ENCODE measurements at regions not wholly inside any gene's neighbourhood (a gene's known extent, or its start where the extent isn't known, plus 50 kb on each side); places are given as distances from the start of the nearest gene placed in this dataset.

DNA sequence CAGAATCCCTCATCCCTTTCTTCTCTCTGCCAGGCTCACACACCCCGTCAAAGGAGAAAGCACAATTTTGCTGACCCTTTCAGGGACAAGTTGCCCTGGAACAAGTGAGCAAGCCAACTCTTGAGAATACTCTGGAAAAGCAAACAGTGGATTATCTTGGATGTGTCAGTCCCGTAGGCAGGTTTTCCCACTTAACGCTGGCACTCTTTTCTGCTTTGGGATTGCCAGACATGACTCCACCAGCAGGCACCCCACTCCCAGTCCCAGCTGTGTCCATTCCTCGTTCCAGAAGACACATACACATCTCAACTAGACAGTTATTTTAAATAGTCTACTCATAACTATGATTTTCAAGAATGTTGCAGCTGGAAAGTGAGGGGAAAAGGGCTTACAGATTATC lies 145.5 kb upstream of the CDKN3 start:
- TF ChIP-seq, protein P1, sequence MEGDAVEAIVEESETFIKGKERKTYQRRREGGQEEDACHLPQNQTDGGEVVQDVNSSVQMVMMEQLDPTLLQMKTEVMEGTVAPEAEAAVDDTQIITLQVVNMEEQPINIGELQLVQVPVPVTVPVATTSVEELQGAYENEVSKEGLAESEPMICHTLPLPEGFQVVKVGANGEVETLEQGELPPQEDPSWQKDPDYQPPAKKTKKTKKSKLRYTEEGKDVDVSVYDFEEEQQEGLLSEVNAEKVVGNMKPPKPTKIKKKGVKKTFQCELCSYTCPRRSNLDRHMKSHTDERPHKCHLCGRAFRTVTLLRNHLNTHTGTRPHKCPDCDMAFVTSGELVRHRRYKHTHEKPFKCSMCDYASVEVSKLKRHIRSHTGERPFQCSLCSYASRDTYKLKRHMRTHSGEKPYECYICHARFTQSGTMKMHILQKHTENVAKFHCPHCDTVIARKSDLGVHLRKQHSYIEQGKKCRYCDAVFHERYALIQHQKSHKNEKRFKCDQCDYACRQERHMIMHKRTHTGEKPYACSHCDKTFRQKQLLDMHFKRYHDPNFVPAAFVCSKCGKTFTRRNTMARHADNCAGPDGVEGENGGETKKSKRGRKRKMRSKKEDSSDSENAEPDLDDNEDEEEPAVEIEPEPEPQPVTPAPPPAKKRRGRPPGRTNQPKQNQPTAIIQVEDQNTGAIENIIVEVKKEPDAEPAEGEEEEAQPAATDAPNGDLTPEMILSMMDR (IDR thresholded peaks at IDR 0.05) = no peak

DNA sequence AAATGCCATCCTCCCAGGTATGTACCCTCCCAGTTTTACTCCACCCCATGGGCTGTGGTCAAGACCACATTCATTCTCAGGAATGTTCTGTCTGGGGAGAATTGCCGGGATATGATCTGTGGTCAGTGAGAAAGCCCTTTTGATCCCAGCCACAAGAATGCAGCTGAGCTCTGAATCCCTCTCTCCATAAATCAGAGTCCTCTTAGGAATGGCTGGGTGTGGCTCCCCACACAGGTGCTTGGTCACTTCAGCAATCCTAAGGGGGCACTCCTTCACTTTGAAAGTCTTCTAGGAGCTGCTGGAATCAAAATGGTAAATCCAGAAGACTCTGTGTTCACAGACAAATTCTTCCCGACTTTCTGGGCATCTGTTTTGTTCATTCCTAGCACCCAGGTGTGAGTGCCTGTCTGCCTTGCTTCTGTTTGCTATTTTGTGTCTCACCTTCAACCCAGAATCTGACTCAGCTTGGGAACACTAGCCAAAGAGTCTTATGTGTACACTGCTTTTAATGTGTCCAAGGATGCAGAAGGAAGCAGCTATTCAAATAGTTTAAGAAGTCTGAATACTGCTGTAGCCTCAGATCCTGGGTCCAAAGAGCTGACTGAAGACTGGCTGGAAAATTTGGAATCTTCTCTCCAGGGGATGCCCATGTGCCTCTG lies 144.6 kb upstream of the CDKN3 start:
- TF ChIP-seq, protein P1 (IDR thresholded peaks at IDR 0.05) = no peak

DNA sequence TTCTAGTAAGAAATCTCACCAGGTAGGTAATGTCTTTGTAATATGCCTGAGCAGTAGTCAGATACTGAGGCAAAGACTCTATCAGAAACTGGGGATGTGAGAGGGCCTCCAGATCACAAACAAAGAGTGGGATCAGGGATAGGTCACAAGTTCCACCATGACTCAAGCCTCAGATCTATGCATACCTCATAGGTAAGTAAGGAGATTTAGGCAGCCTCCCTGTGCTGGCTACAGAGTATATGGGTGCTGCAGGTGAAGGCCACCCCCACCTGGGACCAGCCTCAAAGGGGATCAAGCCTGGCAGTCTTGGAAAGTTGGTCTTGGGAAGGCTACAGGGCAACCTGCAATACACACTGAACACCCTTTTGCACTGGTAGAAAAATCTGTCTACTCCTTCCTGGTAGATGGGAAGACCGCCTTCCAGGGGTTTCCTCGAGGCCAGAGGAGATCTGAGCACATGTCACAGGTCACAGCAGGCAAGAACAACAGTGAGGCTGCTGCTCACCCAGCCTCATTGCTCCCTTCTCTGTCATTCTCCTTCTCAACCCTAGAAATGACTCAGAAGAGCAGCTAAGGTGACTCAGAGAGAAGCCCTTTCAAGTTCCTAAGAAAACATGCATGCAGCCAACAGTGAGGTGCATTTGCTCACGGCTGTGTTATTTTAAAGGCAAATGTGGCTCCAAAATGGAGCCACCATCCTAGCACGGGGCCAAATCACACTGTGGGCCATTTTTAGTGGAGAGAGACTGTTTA lies 143.4 kb upstream of the CDKN3 start:
- TF ChIP-seq, protein P1 (IDR thresholded peaks at IDR 0.05) = no peak

DNA sequence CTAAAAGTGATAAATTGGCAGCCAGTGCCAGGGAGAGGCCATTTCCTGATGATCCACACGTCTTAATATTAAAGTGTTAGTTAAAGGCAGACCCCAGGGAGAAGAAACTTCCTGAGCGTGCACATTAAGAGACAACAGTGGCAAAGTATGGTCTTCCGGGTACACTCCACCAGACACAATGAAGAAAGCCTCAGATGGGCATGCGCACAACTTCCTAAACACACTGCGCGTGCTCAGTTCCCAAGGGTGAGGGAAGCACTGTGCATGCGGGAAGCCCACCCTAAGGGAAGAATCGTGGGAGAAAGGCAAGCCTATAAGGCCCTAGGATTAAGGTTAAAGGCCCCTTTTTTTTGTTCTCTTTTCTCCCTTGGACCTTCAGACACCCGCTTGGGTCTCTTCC lies 140.7 kb upstream of the CDKN3 start:
- TF ChIP-seq, protein P1 (IDR thresholded peaks at IDR 0.05) = no peak

DNA sequence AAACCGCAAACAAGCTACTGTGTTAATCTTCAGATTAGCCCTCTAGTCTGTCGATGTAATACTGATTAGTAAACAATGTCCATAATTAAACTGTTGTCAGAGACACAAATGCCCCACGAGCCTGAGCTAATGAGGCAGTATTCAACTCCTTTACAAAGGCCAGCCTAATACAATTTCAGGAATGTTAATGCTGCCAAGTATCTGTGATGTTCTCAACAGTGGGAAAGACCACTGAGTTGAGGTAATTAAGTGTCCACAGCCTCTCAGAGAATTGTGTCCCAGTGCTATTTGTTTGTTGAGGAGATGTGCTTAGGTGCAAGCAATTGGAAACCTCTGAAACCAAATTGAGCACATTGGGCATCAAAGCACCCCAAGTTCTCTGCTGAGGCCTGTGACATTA lies 139.4 kb upstream of the CDKN3 start:
- TF ChIP-seq, protein P1 (IDR thresholded peaks at IDR 0.05) = no peak

DNA sequence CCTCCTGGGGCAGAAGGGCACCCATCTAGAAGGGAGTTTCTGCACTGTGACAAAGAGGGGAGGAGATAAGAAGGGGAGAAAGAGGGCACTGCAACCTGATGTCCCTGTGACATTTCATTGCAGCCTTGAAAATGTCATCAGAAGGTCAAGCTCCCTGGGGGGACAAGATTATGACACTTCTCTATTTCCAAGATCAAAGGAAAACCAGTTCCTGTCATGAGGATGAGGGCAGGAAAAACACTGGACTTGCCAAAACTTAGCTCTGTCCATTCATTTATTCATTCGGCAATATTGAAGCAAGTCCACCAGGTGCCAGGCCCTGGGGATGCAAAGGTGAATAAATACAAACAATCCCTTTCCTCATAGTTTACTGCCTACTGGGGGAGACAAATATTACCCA lies 138.4 kb upstream of the CDKN3 start:
- TF ChIP-seq, protein P1 (IDR thresholded peaks at IDR 0.05) = no peak

DNA sequence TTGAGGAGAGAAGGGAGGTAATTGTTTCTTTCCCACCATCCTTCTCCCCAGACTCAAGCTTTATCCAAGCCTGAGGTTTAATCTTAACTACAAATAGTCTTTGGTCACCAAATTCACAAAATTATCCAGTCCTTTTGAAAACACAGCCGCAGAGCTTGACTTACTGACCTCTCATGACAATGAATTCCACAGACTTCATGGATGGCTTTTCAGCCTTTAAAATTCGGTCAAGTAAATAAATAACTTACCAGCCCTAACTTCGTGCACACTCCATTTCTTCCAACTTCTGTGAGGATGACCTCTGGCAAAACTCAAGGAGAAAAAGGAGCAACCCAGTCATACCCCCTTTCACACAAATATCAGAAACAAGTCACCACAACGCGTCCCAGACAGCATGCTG lies 137.0 kb upstream of the CDKN3 start:
- TF ChIP-seq, protein P1 (IDR thresholded peaks at IDR 0.05) = no peak

All from LNCAP (cell line).